GM18519 (cell line): ENCODE measurements at regions not wholly inside any gene's neighbourhood (a gene's known extent, or its start where the extent isn't known, plus 50 kb on each side); places are given as distances from the start of the nearest gene placed in this dataset.

Source experiments
- ATAC-seq: cut with Tn5 transposase; IDR thresholded peaks from one replicate; pipeline ENCODE4 v1.9.1; 2021; ENCODE audit warnings: mild to moderate bottlenecking, moderate library complexity; ENCODE audit not compliant: unreplicated experiment, low FRiP score

DNA sequence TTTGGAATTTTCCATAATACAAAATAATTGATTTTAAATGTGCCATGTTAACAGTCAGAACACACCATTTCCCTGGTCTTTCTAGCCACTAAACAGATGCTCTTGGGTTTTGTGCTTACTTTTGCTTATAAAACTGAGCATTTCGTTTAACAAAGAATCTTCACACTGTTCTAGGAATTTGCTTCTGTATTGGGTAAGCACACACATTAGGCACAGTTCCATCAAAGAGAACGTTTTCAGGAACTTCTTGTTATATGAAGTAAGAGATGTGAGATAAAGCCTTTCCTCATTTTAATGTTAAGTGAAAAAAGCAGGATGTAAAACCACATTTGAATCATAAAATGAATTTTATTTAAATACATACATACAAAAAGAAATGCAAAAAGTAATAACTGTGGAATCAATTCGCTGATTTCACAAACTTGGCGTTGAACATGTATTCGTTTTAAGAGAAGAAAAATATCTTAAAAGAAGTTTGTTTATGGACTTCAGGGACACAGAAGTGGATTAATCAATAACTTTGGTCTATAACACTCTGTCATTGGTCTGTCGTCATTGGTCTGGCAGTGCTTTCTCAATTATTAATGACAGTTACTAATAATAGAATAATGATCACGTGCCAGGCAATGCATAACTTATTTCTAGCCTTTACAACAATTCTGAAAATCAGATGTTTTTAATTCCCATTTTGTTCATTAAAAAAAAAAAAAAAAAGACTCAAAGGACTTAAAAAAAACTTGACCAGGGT is 199.9 kb upstream of the PRDM1 start:
- no peak for ATAC-seq

DNA sequence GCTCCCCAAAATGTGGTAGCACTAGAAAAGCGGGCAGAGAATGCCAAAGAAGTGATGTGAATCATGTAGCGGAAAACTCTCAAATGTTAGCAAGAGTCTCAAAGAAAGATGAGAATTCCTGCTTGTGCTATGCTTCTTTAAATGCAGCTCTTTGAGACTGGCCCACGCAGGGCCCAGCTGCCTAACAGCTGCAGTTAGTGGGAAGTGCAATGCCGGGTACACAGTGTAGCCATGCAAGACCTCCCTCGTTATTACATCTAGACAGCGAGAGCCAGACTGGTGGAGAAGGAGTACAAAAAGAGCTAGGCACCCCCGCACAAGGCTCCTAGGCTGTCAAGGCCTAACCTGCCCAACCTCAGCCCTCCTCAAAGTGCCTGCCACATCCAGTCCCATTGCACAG is 201.7 kb upstream of the PRDM1 start:
- ATAC-seq: no peak

DNA sequence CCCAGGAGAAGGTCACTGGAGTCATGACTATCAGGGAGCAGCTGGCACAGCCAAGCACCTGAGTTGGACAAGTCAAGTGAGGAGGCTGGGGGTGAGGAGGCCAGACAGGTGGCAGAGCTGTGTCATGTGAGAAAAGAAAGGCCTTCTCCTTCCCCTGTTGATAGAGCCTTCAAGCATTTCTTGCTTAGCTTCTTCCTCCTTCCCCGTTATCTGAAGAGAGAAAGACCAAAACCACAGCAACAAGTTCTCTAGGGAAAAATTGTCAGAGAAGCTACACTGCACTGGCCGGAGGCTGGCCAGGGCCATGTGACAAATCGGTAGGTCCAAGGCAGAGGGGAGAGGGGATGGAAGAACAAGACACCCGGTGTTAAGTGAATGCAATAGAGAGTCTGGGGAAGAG is 202.1 kb upstream of the PRDM1 start:
- no peak for ATAC-seq

DNA sequence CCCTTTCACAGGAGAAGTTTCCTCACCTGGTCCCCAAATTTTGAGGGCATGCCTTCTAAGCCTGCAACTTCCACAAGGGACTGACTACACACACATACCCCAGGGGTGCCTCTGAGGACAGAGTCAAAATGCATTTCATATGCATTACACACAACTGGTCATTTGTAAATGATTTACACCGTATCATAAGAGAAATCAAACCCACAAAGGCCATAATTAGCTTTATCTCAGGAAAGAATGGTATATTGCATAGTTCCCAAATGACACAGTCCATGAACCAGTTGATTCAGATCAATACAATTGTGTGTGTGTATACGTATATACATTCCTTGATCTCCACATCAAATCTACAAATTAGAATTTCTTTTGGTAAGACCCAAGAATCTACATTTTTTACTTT is 203.3 kb upstream of the PRDM1 start:
- ATAC-seq: no peak

DNA sequence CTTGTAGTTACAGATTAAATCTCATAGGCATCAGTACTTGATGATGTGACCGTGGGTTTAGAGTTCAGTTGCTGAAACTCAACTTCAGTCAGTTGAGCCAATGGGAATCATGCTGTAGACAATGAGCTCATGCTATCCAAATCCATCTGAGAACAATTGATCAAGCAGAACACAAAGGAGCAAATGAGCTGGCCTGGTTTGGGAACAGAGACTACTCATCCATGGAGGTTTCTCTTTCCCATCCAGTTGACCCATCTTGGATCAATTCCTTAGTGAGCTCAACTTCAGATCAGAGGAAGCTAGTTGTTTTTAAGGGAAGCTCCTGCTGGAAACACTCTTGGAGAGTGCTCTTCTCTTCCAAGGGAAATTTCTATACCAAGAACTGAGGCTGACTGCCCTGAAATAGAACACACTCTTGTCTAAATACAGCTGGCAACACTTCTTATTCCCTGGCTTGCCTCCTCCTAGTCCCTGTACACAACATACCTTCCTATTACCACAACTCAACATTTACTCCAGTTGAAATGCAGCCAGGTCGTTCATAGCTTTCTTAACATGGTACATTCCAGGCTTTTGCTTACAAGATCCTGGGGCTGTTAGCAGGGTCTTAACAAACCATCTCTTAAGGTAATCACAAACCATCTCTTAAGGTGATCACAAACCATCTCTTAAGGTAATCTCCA is 203.9 kb upstream of the PRDM1 start:
- ATAC-seq: no peak

DNA sequence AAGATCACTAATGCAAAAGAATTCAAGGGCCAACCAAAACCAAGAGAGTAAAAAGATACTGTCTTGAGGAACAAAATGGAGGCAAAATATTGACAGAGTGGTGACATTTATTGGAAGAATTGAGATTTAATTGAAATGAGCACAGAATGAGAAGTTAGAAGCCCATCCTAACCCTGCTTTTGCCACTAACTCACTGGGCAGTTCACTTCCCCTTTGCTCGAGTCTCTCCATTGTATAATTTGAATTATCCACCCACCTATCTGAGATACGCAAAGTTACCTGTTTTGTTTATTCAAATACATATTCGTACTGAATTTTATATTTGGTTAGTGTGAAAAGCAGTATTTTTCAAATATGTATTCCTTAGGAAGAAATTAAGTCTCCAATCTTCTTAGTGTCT is 204.5 kb upstream of the PRDM1 start:
- no peak for ATAC-seq

DNA sequence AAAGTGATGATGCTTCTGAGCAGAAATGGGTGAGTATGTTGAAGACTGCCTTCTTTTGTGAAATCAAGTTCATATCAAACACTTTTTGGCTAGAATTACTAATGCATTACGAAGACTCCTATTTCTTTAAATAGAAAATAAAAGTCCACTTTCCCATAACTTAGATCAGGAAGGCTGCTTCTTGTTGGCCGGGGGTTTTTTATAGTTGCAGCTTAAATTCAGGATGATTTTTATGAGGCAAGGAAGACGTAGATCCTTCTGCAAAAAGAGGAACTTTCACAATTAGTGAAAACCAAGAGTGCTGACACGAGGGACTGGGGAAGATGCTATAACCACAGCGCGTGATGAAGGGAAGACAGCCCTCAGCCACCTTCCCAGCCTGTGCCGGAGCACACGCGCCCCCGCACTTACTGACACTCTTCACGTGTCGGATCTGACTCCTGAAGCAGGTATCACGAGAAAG is 206.1 kb upstream of the PRDM1 start:
- ATAC-seq: no peak

DNA sequence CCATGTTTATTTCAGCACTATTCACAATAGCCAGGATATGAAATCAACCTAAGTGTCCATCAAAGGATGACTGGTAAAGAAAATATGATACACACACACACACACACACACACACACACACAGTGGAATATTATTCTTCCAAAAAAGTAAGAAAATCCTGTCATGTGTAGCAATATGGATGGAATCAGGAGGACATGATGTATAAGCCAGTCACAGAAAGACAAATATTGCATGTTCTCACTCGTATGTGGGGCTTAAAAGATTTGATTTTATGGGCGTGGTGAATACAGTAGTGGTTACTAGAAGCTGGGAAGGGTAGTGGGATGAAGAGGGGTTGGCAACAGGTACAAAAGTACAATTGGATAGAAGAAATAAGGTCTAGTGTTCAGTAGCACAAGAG is 207.0 kb upstream of the PRDM1 start:
- no peak for ATAC-seq

DNA sequence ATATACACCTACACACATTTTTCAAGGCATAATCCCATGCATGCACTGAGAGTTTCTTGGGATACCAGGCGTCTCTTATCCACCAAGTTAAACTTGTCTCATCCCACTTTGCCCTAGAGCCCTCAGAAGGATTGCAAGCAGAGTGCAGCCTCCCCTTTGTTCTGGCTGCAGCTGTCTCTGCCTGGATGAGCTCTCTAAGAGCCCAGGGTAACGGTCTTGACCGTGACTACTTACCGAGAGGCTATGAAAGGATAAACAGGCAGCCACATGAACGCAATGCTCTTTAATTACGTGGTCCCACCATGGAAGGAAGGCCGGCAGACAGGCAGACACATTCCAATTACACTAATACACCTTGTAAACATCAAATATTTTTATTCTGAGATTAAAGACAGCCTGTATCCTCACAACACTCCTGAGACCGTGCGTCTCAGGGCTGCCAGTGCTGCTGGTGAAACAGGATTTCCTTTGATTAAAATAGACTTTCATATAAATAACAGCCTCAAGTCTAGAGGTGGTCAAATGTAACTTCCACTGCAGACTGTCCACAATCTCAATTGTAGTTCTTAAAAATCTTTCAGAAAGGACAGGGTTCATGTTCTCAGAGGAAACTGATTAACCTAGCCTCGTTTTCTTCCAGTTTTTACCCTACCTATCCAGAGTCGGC is 210.0 kb upstream of the PRDM1 start:
- ATAC-seq: no peak

DNA sequence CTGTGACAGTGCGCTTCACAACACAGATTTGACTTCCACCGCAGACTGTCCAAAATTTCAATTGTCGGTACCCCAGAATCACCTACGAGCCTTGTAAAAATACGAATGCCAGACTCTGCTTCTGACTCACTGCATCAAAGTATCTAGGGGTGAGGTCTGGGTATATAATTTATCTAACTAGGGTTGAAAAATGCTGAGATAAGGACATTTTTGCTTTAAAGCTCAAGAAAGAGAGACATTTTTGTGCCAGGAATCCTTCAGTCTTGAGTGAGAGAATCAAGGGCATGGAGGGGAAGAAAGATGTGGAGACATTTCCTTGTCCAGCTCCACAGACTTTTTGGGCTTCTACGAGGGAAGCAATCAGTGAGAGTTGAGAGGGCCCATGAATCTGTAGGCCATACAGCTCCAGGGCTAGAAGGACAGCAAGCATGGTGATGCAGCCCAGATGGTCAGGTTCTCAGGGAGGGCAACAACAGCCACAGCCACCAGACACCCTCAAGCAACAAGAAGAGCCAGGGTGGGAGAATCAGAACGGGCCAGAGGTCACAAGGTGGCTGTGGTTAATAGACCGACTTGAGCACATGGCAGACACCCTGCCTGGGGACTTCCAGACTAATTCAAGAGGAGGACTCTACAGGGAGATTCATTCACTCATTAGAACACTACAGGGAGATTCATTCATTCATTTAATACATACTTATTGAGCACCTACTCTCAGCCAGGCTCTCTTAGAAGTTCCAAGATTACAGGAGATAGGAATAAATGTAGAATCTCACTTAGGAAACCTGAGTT is 211.1 kb upstream of the PRDM1 start:
- ATAC-seq: no peak

DNA sequence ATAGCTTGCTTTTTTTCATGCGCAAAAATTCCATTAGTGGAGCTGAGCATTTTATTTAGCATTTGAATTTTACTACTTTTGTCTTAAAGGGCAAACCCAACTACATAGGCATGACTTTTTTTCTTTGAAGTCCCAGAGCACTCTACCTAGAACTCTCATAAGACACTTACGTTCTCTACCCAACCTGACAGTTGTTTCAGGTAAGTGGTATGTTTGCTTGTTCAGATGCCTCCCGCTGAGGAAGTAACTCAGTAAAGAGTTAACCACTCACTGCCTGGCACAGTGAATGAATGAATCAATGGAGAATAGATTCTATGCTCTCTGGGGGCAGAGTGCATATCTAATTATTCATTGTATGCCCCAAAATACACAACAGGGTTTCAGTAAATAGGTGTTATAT is 212.3 kb upstream of the PRDM1 start:
- no peak for ATAC-seq

DNA sequence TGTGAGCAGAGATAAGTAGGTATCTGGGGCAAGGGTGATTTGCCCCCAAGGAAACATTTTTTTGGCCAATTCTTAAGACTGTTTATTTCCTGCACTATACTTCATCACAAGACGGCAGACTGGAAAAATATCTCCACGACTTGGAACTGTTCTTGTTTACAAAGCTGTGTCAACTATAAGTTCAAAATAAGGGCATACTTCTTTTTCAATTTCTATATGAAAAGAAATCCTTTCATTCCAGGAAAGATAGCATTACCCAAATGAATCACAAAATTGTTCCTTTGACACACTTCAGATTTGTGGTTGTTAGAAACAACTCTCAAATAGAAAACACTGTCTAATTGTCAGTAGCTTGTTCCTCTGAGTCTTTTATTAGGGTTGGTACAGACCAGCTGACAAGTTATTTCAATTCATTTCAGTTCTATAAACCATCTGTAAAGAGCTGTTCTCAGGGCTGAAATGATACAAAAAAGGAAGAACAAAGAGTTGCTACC is 212.9 kb upstream of the PRDM1 start:
- no peak for ATAC-seq

DNA sequence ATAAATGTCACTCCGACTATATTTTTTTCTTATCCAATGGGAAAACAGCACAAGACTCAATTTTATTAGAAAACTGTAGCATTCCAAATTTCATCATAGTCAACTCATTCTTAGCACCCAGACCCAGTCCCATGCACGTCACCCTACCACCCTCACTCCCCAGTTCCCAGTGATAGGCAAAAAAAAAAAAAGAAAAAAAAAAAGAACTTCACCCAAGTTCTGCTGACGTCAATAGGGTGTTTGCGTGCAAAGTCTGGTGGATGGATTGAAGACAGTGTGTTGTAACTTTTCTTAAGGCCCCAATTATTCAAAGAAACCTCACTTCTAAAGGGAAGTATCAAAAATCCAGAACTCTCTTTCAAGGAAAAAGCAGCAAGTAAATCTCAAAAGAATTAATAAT is 213.9 kb upstream of the PRDM1 start:
- no peak for ATAC-seq

DNA sequence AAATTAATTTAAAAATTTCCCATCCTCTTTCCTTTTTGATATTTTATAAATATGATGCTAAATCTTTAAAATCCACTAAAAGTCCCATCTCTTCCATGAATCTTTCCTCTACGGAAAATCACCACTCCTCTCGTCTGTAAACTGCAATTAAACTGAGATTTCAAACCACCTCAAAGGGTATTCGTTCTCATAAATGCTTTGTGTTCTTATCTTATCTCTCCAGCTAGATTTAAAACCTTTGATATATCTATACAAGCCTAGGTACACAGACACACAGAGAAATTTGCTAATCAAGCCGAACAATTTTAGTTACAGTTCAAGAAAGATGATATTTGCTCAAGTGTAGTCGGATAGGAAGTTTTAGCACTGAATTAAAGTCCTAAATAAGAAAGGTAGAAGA is 214.6 kb upstream of the PRDM1 start:
- no peak for ATAC-seq

DNA sequence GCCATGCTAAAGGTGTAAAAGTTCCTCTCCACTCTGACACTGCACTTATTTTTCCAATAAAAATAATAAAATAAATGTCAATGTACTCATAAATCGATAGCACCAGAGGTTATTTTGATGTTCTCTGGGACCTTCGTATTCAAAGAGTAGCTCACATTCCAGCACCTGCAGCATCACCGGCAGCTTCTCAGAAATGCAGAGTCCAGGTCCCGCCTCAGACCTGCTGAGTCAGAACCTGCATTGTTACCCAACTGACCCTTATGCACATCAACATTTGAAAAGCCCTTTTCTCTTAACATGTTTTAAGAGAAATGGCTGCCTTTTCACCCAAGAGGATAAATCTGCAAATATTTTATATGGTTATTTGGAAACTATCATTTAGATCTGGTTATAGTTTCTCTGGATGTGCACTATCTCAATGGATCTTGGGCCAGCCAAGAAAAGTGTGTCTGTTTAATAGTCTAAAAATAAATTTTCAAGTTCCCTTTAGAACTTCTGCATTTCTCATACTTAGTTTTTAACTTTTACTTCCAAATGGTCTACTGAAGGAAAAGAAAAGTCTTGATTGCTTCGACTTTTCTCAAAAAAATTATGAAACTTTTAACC is 216.2 kb upstream of the PRDM1 start:
- ATAC-seq: no peak

DNA sequence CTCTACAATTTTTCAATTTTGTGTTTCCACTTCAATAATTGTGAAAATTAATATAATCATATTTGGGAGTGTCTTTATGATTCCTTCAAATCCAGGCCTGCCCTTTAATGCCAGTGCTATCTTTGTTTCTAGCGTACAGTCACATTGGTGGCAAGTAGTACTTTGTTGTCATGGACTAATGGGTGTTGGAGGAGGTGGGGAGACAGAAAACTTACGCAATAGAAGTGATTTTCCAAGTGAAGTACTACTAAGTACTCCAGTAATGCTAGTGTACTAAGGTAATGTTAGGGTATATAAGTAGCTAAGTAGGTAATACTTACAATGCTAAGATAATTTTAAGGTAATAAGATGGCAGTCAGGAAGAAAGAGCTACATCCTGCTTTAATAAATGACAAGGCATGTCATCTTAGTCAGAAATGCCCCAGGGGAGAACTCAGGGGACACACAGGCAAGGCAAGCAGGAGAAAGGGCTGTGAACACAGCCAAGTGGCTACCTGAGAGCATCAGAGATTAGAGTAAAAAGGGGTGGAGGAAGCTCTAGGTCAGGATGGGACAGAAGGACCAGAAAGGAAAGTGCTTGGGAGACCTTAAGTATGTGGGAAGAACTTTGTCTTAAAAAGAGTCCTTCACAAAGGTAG is 217.2 kb upstream of the PRDM1 start:
- ATAC-seq: no peak

DNA sequence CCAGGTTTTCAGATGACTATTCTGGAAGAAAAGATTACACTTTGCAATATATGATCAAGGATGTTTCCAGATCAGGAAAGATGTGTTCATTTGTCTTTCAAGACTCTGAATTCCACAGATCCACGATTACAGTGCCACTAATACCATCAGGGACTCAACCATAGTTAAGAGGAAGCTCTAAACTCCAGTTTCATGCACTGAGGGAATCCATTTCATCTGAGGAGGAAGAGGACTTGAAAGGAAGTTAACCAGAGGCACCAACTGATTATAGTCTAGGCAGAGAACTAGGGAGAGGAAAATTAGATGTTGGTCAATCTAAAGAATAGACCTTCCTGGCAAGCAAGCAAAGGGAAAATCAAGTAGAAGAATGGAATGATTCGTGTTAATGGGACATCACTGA is 218.3 kb upstream of the PRDM1 start:
- no peak for ATAC-seq

DNA sequence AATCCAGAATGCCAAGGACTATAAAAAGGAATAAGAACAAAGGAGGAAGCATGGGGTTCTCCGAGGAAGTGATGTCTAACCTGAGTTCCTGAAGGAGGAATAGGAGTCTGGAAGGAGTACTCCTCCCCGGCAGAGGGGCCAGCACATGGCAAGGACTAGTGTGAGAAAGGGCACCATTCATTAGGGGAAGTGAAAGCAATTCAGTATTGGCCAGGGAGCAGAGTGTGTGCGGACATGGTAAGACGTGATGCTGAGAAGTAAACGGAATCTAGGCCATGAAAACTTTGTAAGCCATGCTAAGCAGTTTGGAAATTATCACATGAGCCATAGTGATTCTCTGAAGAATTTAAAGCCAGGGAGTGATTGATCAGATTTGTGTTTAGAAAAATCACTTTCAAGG is 218.9 kb upstream of the PRDM1 start:
- no peak for ATAC-seq

DNA sequence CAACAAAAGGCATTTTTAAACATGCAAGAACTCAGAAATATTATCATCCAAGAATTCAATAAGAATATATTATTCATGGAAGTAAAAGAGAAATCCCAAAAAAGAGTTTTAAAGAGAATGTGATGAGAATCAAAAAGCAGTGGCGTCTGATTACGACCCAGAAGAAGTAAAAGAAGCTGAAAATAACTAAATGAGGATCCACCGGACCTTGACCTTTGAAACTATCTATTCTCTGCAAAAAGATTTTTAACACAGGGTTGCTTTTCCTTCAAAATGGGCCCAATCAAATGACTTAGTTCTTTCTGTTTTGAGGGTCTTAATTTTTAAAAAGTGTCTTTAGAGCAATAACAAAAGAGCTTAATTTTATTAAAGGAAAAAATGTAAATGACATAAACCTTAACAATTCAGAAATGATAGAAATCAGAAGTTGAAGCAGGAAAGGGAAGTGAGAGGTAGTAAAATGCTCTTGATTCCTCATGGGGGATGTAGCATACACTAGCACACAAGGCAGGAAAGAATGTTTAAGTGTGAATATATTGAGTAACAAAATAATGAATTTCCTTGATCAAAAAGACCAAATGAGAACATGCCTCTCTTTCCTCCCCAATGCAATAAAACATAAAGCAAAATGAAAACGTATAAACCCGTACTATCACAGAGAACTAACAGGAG is 223.1 kb upstream of the PRDM1 start:
- ATAC-seq: no peak
